OCI-LY3 (cell line): ENCODE measurements at regions not wholly inside any gene's neighbourhood (a gene's known extent, or its start where the extent isn't known, plus 50 kb on each side); places are given as distances from the start of the nearest gene placed in this dataset.

Experiments
- CTCF ChIP-seq: fragments of 200-600, 300-600 bp; sonication (generic); IDR thresholded peaks from 2 replicates; pipeline ENCODE4 v1.5.1; 2014; ENCODE audit warnings: antibody characterized with exemption, low read length, low read depth
- EZH2phosphoT487 ChIP-seq: fragments of 200-600 bp; shearing (Covaris generic); IDR thresholded peaks from 2 replicates; pipeline ENCODE4 v1.6.1; 2018; ENCODE audit warnings: antibody characterized with exemption, mixed run types, low read depth

DNA sequence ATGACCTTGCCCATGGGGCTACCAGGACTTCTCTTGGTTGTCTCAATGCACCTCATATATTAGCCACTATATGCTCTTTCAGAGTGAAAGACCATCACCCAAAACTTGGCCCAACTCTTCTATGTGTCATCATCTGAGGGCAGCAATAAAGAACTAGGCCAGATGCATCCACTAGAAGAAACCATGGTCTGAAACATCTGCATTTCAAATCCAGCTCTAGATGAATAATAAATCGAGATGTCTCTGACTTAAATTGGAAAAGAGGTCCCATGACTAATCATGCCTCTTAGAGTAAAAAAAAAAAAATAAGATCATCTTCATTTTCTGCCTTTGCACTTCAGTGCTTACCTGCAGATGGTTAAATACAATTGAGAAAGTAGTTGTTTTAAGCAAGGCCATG is 397.6 kb upstream of the PITX2 start:
- no peak for TF ChIP-seq CTCF
- TF ChIP-seq EZH2phosphoT487: no peak
